ENCODE measurements at regions not wholly inside any gene's neighbourhood (a gene's known extent, or its start where the extent isn't known, plus 50 kb on each side); places are given as distances from the start of the nearest gene placed in this dataset.

DNA sequence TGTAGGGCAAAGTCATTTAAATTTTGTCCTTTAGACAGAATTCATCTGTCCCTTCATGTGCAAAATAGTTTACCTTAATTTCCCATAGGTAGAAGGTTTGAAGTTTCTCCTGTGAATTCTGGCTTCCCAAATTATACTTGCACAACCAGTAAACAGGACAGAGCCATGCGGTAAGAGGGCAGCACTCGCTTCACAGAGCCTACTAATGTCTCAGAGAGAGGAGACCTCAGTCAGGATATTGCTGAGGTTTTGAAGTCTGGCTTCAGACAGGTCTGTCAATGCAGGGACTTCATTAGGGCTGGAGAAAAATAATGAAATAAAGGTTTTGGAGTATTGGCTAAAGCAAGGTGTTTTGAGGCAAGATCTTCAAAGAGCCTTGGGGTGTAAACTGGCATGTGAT lies 91.4 kb downstream of the ANXA1 start:
- Histone ChIP-seq H3K27ac (ENCODE audit: low read depth, low read length, poor library complexity, severe bottlenecking) (no peak overlapping the region), H3K27me3 (ENCODE audit: insufficient read depth, low read length) (no peaks in the 10 kb centered on the region), H3K9me2 (ENCODE audit: low read depth, low read length) (no peaks in the 10 kb centered on the region), H3K4me1 (ENCODE audit: insufficient read depth, low read length, severe bottlenecking) (no peaks in the 10 kb centered on the region), H2AFZ (ENCODE audit: low read length) (no peak overlapping the region), H4K20me1 (ENCODE audit: insufficient read depth, low read length) (no peaks in the 10 kb centered on the region), H3K9me3 (ENCODE audit: low read length) (no peaks in the 10 kb centered on the region), H3K79me2 (ENCODE audit: insufficient read depth, low read length) (no peaks in the 10 kb centered on the region), H3K4me3 (ENCODE audit: low read depth, low read length, poor library complexity, severe bottlenecking) (no peak overlapping the region), H3K9ac (ENCODE audit: low read length) (no peak overlapping the region), H3F3A (ENCODE audit: insufficient read depth, low read length) (no peaks in the 10 kb centered on the region), H3K4me2 (ENCODE audit: low read length) (no peak overlapping the region), H3K36me3 (ENCODE audit: insufficient read depth, low read length) (no peaks in the 10 kb centered on the region)
- TF ChIP-seq, protein P1, sequence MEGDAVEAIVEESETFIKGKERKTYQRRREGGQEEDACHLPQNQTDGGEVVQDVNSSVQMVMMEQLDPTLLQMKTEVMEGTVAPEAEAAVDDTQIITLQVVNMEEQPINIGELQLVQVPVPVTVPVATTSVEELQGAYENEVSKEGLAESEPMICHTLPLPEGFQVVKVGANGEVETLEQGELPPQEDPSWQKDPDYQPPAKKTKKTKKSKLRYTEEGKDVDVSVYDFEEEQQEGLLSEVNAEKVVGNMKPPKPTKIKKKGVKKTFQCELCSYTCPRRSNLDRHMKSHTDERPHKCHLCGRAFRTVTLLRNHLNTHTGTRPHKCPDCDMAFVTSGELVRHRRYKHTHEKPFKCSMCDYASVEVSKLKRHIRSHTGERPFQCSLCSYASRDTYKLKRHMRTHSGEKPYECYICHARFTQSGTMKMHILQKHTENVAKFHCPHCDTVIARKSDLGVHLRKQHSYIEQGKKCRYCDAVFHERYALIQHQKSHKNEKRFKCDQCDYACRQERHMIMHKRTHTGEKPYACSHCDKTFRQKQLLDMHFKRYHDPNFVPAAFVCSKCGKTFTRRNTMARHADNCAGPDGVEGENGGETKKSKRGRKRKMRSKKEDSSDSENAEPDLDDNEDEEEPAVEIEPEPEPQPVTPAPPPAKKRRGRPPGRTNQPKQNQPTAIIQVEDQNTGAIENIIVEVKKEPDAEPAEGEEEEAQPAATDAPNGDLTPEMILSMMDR (IDR thresholded peaks at IDR 0.05; ENCODE audit: low read length), result no peak
- TF ChIP-seq EZH2 (IDR thresholded peaks at IDR 0.05; ENCODE audit: borderline replicate concordance, low read length), result no peak

DNA sequence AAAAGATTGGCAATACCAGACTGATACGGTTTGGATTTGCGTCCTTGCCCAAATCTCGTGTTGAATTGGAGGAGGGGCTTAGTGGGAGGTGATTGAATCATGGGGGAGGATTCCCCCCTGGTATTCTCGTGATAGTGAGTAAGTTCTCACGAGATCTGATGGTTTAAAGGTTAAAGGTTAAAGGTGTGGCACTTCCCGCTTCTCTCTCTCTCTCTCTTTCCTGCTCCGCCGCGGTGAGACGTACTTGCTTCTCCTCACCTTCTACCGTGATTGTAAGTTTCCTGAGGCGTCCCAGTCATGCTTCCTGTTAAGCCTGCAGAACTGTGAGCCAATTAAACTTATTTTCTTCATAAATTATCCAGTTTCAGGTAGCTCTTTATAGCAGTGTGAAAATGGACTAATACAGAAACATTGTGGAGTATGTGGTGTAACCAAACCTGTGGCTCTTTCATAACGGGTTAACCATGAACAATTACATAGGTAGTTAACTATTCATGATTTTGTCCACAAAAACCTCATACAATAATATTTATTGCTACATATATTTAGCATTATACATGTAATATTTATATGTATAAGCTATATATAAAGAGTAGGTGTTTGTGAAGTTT lies 107.5 kb downstream of the ANXA1 start:
- Histone ChIP-seq H3F3A (ENCODE audit: insufficient read depth, low read length) (no peaks in the 10 kb centered on the region), H3K9ac (ENCODE audit: low read length) (no peak overlapping the region), H4K20me1 (ENCODE audit: insufficient read depth, low read length) (no peaks in the 10 kb centered on the region), H3K27me3 (ENCODE audit: insufficient read depth, low read length) (no peaks in the 10 kb centered on the region), H3K4me3 (ENCODE audit: low read depth, low read length, poor library complexity, severe bottlenecking) (no peak overlapping the region), H3K27ac (ENCODE audit: low read depth, low read length, poor library complexity, severe bottlenecking) (no peak overlapping the region), H3K36me3 (ENCODE audit: insufficient read depth, low read length) (no peaks in the 10 kb centered on the region), H3K79me2 (ENCODE audit: insufficient read depth, low read length) (no peaks in the 10 kb centered on the region), H3K4me1 (ENCODE audit: insufficient read depth, low read length, severe bottlenecking) (no peaks in the 10 kb centered on the region), H3K4me2 (ENCODE audit: low read length) (no peak overlapping the region), H2AFZ (ENCODE audit: low read length) (no peak overlapping the region), H3K9me3 (ENCODE audit: low read length) (no peaks in the 10 kb centered on the region), H3K9me2 (ENCODE audit: low read depth, low read length) (no peaks in the 10 kb centered on the region)
- TF ChIP-seq, protein P1 (IDR thresholded peaks at IDR 0.05; ENCODE audit: low read length), result no peak
- TF ChIP-seq EZH2 (IDR thresholded peaks at IDR 0.05; ENCODE audit: borderline replicate concordance, low read length), result no peak

DNA sequence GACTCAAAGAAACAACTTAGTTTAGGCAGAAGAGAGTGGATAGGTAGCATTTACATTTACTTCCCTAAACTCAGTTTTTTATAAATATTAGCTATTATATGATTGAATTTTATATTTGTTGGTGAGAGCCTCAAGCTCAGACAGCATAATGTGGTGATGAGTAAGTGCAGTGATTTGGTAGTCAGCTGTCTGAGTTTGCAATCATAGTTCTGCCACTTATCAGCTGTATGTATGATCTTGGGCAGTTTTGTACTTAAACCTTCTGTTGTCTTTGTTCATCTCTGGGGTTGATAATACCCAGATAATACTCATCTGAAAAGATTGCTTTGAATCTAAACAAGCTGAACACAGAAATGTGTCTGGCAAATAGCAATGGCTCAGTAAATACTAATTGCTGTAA lies 108.8 kb downstream of the ANXA1 start:
- Histone ChIP-seq H2AFZ (ENCODE audit: low read length) (no peak overlapping the region), H3K27me3 (ENCODE audit: insufficient read depth, low read length) (no peaks in the 10 kb centered on the region), H3K9ac (ENCODE audit: low read length) (no peak overlapping the region), H3K36me3 (ENCODE audit: insufficient read depth, low read length) (no peaks in the 10 kb centered on the region), H3K4me2 (ENCODE audit: low read length) (no peak overlapping the region), H3K27ac (ENCODE audit: low read depth, low read length, poor library complexity, severe bottlenecking) (no peak overlapping the region), H3K9me2 (ENCODE audit: low read depth, low read length) (no peaks in the 10 kb centered on the region), H3K4me1 (ENCODE audit: insufficient read depth, low read length, severe bottlenecking) (no peaks in the 10 kb centered on the region), H3K4me3 (ENCODE audit: low read depth, low read length, poor library complexity, severe bottlenecking) (no peak overlapping the region), H4K20me1 (ENCODE audit: insufficient read depth, low read length) (no peaks in the 10 kb centered on the region), H3F3A (ENCODE audit: insufficient read depth, low read length) (no peaks in the 10 kb centered on the region), H3K79me2 (ENCODE audit: insufficient read depth, low read length) (no peaks in the 10 kb centered on the region), H3K9me3 (ENCODE audit: low read length) (no peaks in the 10 kb centered on the region)
- TF ChIP-seq, protein P1 (IDR thresholded peaks at IDR 0.05; ENCODE audit: low read length), result no peak
- TF ChIP-seq EZH2 (IDR thresholded peaks at IDR 0.05; ENCODE audit: borderline replicate concordance, low read length), result no peak
